ENCODE measurements at regions not wholly inside any gene's neighbourhood (a gene's known extent, or its start where the extent isn't known, plus 50 kb on each side); places are given as distances from the start of the nearest gene placed in this dataset.

DNA sequence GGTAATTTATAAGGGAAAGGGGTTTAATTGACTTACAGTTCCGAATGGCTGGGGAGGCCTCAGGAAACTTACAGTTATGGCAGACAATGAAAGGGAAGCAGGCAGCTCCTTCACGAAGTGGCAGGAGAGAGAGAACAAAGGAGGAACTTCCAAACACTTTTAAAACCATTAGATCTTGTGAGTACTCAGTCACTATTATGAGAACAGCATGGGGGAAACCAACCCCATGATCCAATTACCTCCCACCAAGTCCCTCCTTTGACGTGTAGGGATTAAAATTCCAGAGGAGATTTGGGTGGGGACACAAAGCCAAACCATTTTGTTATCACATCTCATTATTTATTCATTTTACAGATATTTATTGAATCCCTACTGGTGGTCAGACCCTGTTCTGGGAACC, 822.8 kb downstream of the GALC start:
- DNase-seq (no peak), ATAC-seq (ENCODE audit: insufficient read depth, low read depth) (no peak)
- Histone ChIP-seq H3K4me2 (ENCODE audit: insufficient read depth, low read length) (no peak overlapping the region), H3K27me3 (ENCODE audit: insufficient read depth, low read length, poor library complexity) (no peaks in the 10 kb centered on the region), H3K4me1 (ENCODE audit: insufficient read depth, low read length) (no peaks in the 10 kb centered on the region), H3K27ac (ENCODE audit: low read length) (no peak overlapping the region), H3K4me3 (ENCODE audit: low read depth in 1 of 2, low read length in 2 of 2) (no peak overlapping the region), H4K20me1 (ENCODE audit: insufficient read depth, low read length) (no peaks in the 10 kb centered on the region), H3K9ac (ENCODE audit: low read depth, low read length) (no peak overlapping the region), H2AFZ (ENCODE audit: low read depth, low read length) (no peak overlapping the region), H3K36me3 (ENCODE audit: insufficient read depth, low read length) (no peaks in the 10 kb centered on the region), H3K9me3 (ENCODE audit: insufficient read depth, low read length, severe bottlenecking) (no peaks in the 10 kb centered on the region), H3K79me2 (ENCODE audit: insufficient read depth, low read length) (no peaks in the 10 kb centered on the region)
- TF ChIP-seq, protein P1, sequence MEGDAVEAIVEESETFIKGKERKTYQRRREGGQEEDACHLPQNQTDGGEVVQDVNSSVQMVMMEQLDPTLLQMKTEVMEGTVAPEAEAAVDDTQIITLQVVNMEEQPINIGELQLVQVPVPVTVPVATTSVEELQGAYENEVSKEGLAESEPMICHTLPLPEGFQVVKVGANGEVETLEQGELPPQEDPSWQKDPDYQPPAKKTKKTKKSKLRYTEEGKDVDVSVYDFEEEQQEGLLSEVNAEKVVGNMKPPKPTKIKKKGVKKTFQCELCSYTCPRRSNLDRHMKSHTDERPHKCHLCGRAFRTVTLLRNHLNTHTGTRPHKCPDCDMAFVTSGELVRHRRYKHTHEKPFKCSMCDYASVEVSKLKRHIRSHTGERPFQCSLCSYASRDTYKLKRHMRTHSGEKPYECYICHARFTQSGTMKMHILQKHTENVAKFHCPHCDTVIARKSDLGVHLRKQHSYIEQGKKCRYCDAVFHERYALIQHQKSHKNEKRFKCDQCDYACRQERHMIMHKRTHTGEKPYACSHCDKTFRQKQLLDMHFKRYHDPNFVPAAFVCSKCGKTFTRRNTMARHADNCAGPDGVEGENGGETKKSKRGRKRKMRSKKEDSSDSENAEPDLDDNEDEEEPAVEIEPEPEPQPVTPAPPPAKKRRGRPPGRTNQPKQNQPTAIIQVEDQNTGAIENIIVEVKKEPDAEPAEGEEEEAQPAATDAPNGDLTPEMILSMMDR (IDR thresholded peaks at IDR 0.05; ENCODE audit: borderline replicate concordance, extremely low read depth, low read length, poor library complexity, severe bottlenecking), result no peak
- TF ChIP-seq EZH2 (IDR thresholded peaks at IDR 0.05; ENCODE audit: borderline replicate concordance, low read depth, low read length, severe bottlenecking), result no peak

- H3K36me3 ChIP-seq (ENCODE audit: insufficient read depth, low read length), result no peaks in the 10 kb centered on the region
- ATAC-seq (ENCODE audit: insufficient read depth, low read depth), result no peak
- DNase-seq, result no peak
- no peaks in the 10 kb centered on the region for H3K27me3 ChIP-seq (ENCODE audit: insufficient read depth, low read length, poor library complexity)
- no peaks in the 10 kb centered on the region for H3K4me1 ChIP-seq (ENCODE audit: insufficient read depth, low read length)
- H3K4me3 ChIP-seq (ENCODE audit: low read depth in 1 of 2, low read length in 2 of 2), result no peak overlapping the region
- H3K9ac ChIP-seq (ENCODE audit: low read depth, low read length), result no peak overlapping the region
- H3K79me2 ChIP-seq (ENCODE audit: insufficient read depth, low read length), result no peaks in the 10 kb centered on the region
- no peak overlapping the region for H2AFZ ChIP-seq (ENCODE audit: low read depth, low read length)
- no peak overlapping the region for H3K27ac ChIP-seq (ENCODE audit: low read length)
- no peaks in the 10 kb centered on the region for H3K9me3 ChIP-seq (ENCODE audit: insufficient read depth, low read length, severe bottlenecking)
- TF ChIP-seq EZH2 (IDR thresholded peaks at IDR 0.05; ENCODE audit: borderline replicate concordance, low read depth, low read length, severe bottlenecking), result no peak
- TF ChIP-seq, protein P1 (IDR thresholded peaks at IDR 0.05; ENCODE audit: borderline replicate concordance, extremely low read depth, low read length, poor library complexity, severe bottlenecking), result no peak
- no peaks in the 10 kb centered on the region for H4K20me1 ChIP-seq (ENCODE audit: insufficient read depth, low read length)
- H3K4me2 ChIP-seq (ENCODE audit: insufficient read depth, low read length), result no peak overlapping the region
These were observed 823.6 kb downstream of the GALC start for GRCh38 chr14:87169362-87169761.

DNA sequence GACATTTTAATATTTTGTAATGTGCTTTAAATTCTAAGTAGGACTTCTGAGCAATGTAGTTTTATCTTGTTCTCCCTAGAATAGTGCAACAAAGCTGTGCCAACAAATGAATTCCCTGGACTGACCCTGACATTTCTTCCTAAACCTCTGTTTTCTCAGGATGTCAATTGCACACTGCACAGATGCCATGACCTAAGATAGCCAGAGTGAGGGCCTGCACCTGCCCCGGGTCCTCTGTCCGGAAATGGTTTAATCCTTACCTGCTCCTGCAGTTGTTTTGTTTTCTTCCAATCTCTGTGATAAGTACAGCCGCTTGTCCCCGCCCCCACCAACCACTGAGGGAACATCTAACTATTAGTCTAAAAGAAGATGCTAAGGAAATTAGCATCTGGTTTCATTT, 831.5 kb downstream of the GALC start:
- ATAC-seq (ENCODE audit: insufficient read depth, low read depth), result no peak
- no peak overlapping the region for H3K27ac ChIP-seq (ENCODE audit: low read length)
- H4K20me1 ChIP-seq (ENCODE audit: insufficient read depth, low read length), result no peaks in the 10 kb centered on the region
- H2AFZ ChIP-seq (ENCODE audit: low read depth, low read length), result no peak overlapping the region
- no peaks in the 10 kb centered on the region for H3K4me1 ChIP-seq (ENCODE audit: insufficient read depth, low read length)
- no peaks in the 10 kb centered on the region for H3K79me2 ChIP-seq (ENCODE audit: insufficient read depth, low read length)
- H3K4me2 ChIP-seq (ENCODE audit: insufficient read depth, low read length), result no peak overlapping the region
- H3K27me3 ChIP-seq (ENCODE audit: insufficient read depth, low read length, poor library complexity), result no peaks in the 10 kb centered on the region
- H3K36me3 ChIP-seq (ENCODE audit: insufficient read depth, low read length), result no peaks in the 10 kb centered on the region
- no peak for TF ChIP-seq EZH2 (IDR thresholded peaks at IDR 0.05; ENCODE audit: borderline replicate concordance, low read depth, low read length, severe bottlenecking)
- TF ChIP-seq, protein P1 (IDR thresholded peaks at IDR 0.05; ENCODE audit: borderline replicate concordance, extremely low read depth, low read length, poor library complexity, severe bottlenecking), result no peak
- H3K4me3 ChIP-seq (ENCODE audit: low read depth in 1 of 2, low read length in 2 of 2), result no peak overlapping the region
- H3K9ac ChIP-seq (ENCODE audit: low read depth, low read length), result no peak overlapping the region
- no peaks in the 10 kb centered on the region for H3K9me3 ChIP-seq (ENCODE audit: insufficient read depth, low read length, severe bottlenecking)
- DNase-seq, result no peak

- no peak overlapping the region for H3K27ac ChIP-seq (ENCODE audit: low read length)
- H2AFZ ChIP-seq (ENCODE audit: low read depth, low read length), result no peak overlapping the region
- H3K79me2 ChIP-seq (ENCODE audit: insufficient read depth, low read length), result no peaks in the 10 kb centered on the region
- H3K9ac ChIP-seq (ENCODE audit: low read depth, low read length), result no peak overlapping the region
- no peak for TF ChIP-seq EZH2 (IDR thresholded peaks at IDR 0.05; ENCODE audit: borderline replicate concordance, low read depth, low read length, severe bottlenecking)
- TF ChIP-seq, protein P1 (IDR thresholded peaks at IDR 0.05; ENCODE audit: borderline replicate concordance, extremely low read depth, low read length, poor library complexity, severe bottlenecking), result no peak
- no peaks in the 10 kb centered on the region for H3K36me3 ChIP-seq (ENCODE audit: insufficient read depth, low read length)
- H4K20me1 ChIP-seq (ENCODE audit: insufficient read depth, low read length), result no peaks in the 10 kb centered on the region
- DNase-seq, result no peak
- no peak overlapping the region for H3K4me2 ChIP-seq (ENCODE audit: insufficient read depth, low read length)
- no peak for ATAC-seq (ENCODE audit: insufficient read depth, low read depth)
- no peak overlapping the region for H3K4me3 ChIP-seq (ENCODE audit: low read depth in 1 of 2, low read length in 2 of 2)
- H3K4me1 ChIP-seq (ENCODE audit: insufficient read depth, low read length), result no peaks in the 10 kb centered on the region
- no peaks in the 10 kb centered on the region for H3K27me3 ChIP-seq (ENCODE audit: insufficient read depth, low read length, poor library complexity)
- H3K9me3 ChIP-seq (ENCODE audit: insufficient read depth, low read length, severe bottlenecking), result no peaks in the 10 kb centered on the region
These were observed 832.0 kb downstream of the GALC start for GRCh38 chr14:87160989-87161388.
